ENCODE measurements at regions not wholly inside any gene's neighbourhood (a gene's known extent, or its start where the extent isn't known, plus 50 kb on each side); places are given as distances from the start of the nearest gene placed in this dataset.
A peak's percentile ranks its signal among the peaks of the same experiment; 100 is the strongest.
"Not testable (repeated sequence)": the region's sequence is repeated elsewhere in the genome, so short reads cannot be mapped to it uniquely, and the experiment has no call there.

DNA sequence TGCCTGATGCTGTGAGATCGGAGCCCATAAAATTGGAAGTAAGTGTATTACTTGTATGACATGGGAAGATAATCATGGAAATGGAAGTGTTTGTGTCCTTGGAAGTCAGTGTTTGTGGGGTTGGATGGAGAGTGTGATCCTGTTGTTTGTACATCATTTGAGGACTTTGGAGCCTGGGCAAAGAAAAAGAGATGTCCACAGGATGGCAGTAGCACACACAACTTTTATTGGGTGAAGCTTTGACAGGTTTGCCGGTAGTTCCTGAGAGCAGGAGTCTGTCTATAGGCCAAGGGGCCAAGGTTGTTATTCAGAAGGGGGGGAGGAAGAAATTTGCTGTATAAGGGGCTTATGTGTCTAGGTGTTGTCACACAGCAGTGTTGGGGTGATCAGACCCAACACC is 533.3 kb downstream of the RPIA start:
- not testable (repeated sequence) for H3K4me3 ChIP-seq (replicated peaks; ENCODE audit: insufficient read depth, low read length); H3K27ac ChIP-seq (replicated peaks); DNase-seq (ENCODE audit: low read depth in 1 of 2, low spot score in 1 of 2); H3K27me3 ChIP-seq (ENCODE audit: insufficient read depth, poor library complexity, severe bottlenecking)

DNA sequence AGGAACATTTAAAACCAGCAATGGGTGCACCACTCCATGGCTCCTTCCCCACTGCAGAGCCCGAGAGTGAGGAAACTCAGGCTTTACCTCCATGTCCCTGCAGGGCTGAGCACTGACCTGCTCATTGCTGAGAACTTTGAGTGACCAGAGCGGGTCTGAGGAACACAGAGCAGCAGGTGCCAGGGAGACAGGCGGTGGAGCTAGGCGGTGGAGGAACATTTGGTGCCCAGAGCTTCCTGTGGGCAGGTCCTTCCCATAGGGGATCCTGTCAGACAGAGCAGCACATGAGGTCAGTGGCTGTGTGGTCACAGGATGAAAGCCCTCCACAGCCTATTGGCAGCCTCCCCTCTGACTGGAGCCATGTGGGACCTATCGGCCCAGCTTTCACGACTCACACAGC is 538.5 kb downstream of the RPIA start:
- H3K27ac ChIP-seq (replicated peaks); H3K27me3 ChIP-seq (ENCODE audit: insufficient read depth, poor library complexity, severe bottlenecking); H3K4me3 ChIP-seq (replicated peaks; ENCODE audit: insufficient read depth, low read length); DNase-seq (ENCODE audit: low read depth in 1 of 2, low spot score in 1 of 2): not testable (repeated sequence)

DNA sequence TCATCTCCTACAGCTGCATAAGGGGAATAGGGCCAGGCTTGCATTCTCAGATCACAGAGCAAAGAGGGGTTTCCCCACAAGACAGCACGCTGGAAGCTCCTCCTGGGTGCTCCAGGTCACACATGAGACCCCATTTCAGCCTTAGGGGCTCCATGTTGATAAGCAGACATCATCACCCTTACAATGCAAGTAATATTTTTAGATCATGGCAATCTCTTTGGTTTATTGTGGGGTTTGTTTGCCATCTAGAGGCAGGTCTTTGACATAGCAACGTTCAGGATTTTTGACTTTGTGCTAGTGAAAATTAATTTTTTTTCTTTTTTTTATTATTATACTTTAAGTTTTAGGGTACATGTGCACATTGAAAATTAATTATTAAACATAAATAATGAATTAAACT is 539.8 kb downstream of the RPIA start:
- H3K27ac ChIP-seq (replicated peaks); H3K4me3 ChIP-seq (replicated peaks; ENCODE audit: insufficient read depth, low read length); H3K27me3 ChIP-seq (ENCODE audit: insufficient read depth, poor library complexity, severe bottlenecking); DNase-seq (ENCODE audit: low read depth in 1 of 2, low spot score in 1 of 2): not testable (repeated sequence)

DNA sequence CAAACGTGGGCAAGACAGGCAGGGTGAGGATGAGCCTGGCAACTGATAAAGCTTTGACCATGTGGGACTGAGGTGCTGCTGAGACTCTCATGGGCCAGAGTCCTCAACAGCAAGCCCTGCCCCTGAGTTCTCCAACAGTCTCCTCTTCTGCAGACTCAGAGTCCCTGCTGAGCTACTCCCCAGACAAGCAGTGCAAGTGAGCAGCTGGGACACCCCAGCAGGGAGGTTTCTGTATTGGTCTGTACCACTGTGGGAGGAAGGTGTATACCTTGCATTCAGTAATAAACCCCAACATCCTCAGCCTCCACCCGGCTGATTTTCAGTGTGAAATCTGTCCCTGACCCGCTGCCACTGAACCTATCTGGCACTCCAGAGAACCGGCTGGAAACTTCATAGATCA is 542.5 kb downstream of the RPIA start:
- not testable (repeated sequence) for H3K27ac ChIP-seq (replicated peaks); H3K27me3 ChIP-seq (ENCODE audit: insufficient read depth, poor library complexity, severe bottlenecking); H3K4me3 ChIP-seq (replicated peaks; ENCODE audit: insufficient read depth, low read length); DNase-seq (ENCODE audit: low read depth in 1 of 2, low spot score in 1 of 2)

DNA sequence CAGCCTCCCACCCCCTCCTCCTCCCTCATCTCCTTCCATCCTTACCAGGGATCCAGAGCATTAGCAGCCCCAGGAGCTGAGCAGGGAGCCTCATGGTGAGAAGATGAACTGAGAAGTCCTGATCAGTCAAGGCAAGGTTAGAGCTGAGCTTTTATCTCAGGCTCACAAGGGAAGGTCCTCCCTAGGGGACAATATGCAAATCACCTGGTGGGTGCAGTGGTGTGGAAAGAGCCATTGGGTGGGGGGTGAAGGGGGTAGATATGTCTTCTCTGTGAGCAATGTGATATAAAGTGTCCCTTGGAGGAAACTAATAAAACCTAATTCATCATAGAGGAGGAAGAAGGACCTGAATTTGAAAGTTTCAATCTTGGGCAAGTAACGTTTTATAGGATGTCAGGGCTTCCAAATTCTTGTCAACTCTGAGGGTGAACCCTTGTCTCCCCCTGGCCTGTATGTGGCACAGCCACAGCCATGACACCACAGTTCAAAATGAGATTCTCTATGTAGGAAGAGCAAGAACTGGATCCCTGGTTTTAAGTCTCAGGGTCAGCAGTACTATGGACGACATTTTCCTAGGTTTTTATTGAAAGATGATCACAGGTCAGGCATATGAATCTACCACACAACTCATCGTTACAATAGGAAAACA is 543.5 kb downstream of the RPIA start:
- not testable (repeated sequence) for DNase-seq (ENCODE audit: low read depth in 1 of 2, low spot score in 1 of 2); H3K27ac ChIP-seq (replicated peaks); H3K4me3 ChIP-seq (replicated peaks; ENCODE audit: insufficient read depth, low read length); H3K27me3 ChIP-seq (ENCODE audit: insufficient read depth, poor library complexity, severe bottlenecking)

DNA sequence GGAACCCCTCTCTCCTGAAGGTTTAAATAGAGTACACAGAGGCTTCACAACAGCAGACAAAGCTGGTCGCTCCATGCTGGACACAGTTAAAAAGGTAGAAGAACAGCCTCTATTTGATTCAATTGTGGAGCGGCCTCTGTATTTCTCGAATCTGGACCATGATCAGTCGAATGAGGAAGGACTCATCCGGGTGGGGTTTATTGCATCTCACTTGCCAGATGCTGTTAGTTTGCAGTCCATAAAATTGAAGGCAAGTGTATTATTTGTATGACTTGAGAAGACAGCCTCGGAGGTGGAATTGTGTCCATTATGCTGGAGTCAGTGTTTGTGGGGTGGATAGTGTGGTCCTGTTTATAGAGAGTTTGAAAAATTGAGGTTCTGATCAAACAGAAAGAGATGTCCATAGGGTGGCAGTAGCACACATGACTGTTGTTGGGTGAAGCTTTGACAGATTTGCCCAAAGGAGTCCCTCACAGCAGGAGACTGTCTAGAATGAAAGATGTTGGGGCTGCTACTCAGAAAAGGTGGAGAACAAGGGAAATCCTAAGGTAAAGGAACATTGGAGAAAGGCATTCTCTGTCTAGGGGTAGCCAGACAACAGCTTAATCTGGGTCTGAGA is 545.5 kb downstream of the RPIA start:
- not testable (repeated sequence) for H3K27ac ChIP-seq (replicated peaks); DNase-seq (ENCODE audit: low read depth in 1 of 2, low spot score in 1 of 2); H3K27me3 ChIP-seq (ENCODE audit: insufficient read depth, poor library complexity, severe bottlenecking); H3K4me3 ChIP-seq (replicated peaks; ENCODE audit: insufficient read depth, low read length)

DNA sequence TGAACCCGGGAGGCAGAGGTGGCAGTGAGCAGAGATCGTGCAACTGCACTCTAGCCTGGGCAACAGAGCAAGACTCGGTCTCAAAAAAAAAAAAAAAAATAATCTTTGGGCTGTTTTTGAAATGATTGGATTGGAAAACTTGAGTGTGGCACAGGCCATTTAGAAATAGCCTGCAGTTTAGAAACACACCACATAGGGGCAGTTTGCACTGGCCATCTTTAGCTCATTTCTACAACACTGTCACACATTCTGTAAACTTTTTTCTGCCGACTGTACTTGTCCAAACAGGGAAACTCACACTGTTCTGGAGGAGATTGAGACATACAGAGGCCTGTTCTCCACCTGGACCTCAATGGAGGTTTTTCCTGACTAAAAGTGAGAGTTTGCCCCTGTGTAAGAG is 546.3 kb downstream of the RPIA start:
- not testable (repeated sequence) for H3K27ac ChIP-seq (replicated peaks); H3K4me3 ChIP-seq (replicated peaks; ENCODE audit: insufficient read depth, low read length); DNase-seq (ENCODE audit: low read depth in 1 of 2, low spot score in 1 of 2); H3K27me3 ChIP-seq (ENCODE audit: insufficient read depth, poor library complexity, severe bottlenecking)

DNA sequence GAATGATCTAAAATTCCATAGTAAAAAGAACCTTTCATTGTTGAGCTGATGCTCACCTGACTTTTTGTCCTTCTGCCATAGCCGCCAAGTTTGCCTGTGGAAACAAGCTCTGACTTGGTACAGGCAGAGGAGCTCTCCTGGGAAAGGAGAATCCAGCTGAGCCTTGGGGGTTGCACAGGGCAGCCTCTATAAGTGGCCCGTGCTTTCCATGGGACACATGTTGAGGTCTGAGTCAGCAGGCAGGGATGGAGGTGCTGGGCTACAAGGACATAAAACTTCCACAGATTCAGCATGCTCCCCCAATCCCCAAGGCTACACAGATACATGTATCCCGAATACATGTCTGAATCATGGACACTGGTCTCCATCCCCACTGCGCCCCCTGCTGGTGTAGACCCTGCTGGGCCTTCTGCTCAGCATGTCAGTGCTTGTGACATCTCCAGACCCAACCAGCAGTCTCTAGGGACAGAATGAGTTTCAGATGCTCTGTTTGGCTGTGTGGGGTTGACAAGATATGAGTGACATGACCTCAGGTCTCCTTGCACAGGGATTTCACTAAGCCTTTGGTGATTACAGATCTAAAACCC is 551.7 kb downstream of the RPIA start:
- H3K27me3 ChIP-seq (ENCODE audit: insufficient read depth, poor library complexity, severe bottlenecking); H3K27ac ChIP-seq (replicated peaks); DNase-seq (ENCODE audit: low read depth in 1 of 2, low spot score in 1 of 2); H3K4me3 ChIP-seq (replicated peaks; ENCODE audit: insufficient read depth, low read length): not testable (repeated sequence)
- TF ChIP-seq, protein P1, sequence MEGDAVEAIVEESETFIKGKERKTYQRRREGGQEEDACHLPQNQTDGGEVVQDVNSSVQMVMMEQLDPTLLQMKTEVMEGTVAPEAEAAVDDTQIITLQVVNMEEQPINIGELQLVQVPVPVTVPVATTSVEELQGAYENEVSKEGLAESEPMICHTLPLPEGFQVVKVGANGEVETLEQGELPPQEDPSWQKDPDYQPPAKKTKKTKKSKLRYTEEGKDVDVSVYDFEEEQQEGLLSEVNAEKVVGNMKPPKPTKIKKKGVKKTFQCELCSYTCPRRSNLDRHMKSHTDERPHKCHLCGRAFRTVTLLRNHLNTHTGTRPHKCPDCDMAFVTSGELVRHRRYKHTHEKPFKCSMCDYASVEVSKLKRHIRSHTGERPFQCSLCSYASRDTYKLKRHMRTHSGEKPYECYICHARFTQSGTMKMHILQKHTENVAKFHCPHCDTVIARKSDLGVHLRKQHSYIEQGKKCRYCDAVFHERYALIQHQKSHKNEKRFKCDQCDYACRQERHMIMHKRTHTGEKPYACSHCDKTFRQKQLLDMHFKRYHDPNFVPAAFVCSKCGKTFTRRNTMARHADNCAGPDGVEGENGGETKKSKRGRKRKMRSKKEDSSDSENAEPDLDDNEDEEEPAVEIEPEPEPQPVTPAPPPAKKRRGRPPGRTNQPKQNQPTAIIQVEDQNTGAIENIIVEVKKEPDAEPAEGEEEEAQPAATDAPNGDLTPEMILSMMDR (IDR thresholded peaks at IDR 0.05; ENCODE audit: insufficient read depth, low read length): peak; percentile 7

DNA sequence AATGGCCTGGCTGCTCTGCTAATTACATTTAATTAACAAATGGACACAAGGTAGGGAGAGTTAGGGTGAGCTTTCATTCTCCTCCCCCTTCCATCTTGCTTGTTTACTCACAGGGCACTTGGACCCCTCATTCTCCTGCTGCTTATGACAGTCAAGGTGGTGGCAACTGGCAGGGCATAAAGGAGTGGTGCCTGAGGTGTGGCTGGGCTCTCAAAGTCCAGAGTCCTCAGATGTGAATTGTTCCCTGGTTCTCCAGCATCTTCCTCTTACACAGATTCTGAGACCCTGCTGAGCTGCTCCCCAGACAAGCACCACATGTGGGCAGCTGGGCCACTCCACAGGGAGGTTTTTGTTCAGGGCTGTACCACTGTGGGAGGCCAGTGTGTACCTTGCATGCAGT is 552.9 kb downstream of the RPIA start:
- DNase-seq (ENCODE audit: low read depth in 1 of 2, low spot score in 1 of 2); H3K4me3 ChIP-seq (replicated peaks; ENCODE audit: insufficient read depth, low read length); H3K27me3 ChIP-seq (ENCODE audit: insufficient read depth, poor library complexity, severe bottlenecking); H3K27ac ChIP-seq (replicated peaks): not testable (repeated sequence)

DNA sequence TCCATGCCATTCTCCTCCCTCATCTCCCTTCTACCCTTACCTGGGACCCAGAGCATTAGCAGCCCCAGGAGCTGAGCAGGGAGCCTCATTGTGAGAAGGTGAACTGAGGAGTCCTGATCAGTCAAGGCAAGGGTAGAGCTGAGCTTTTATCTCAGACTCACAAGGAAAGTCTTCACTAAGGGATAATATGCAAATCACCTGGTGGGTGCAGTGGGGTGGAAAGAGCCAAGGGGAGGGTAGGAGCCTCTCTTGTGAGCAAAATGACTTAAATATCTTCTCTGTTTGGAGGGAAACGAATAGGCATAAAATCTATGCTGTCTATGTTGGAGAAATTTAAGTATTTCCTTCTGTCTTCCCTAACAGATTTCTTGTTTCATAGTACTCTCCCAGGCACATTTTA is 554.0 kb downstream of the RPIA start:
- H3K27ac ChIP-seq (replicated peaks); H3K27me3 ChIP-seq (ENCODE audit: insufficient read depth, poor library complexity, severe bottlenecking); H3K4me3 ChIP-seq (replicated peaks; ENCODE audit: insufficient read depth, low read length); DNase-seq (ENCODE audit: low read depth in 1 of 2, low spot score in 1 of 2): not testable (repeated sequence)

DNA sequence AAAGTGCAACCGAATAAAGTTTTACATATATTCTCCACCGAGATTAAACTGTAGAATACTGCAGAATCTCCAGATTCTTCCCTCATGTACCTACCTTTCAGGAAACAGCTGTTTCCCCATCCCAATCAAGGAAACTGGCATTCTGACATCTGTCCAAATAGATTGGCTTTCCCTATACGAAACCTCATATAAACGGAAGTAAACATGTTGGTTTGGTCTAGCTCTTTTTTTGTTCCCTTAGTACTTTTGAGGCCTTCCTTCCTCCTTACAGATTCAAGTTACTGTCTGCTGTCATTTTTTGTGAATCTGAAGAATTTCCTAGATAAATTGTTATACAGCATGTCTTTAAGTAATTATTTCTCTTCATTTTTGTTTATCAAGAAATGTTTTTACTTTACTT is 554.6 kb downstream of the RPIA start:
- not testable (repeated sequence) for H3K27ac ChIP-seq (replicated peaks); H3K27me3 ChIP-seq (ENCODE audit: insufficient read depth, poor library complexity, severe bottlenecking); H3K4me3 ChIP-seq (replicated peaks; ENCODE audit: insufficient read depth, low read length)
- DNase-seq (ENCODE audit: low read depth in 1 of 2, low spot score in 1 of 2): peak in 1 of 2 experiments; percentile 2

DNA sequence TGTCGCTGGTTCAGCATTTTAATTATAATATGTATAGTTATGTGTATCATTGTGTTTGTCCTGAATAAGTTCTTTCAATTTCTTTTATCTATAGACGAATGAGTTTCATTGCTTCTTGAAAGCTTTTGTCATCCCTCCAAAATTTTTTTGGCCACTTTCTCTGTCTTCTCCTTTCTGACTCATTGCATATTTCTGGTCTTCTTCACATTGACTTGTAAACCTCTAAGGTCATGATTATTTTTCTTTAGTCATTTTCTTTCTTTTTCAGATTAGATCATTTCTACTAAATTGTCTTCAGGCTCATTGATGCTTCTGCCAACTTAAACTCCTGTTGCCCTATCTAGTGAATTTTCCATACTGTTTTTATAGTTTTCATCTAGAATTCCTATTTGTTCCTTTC is 555.1 kb downstream of the RPIA start:
- H3K27me3 ChIP-seq (ENCODE audit: insufficient read depth, poor library complexity, severe bottlenecking); H3K27ac ChIP-seq (replicated peaks); H3K4me3 ChIP-seq (replicated peaks; ENCODE audit: insufficient read depth, low read length); DNase-seq (ENCODE audit: low read depth in 1 of 2, low spot score in 1 of 2): not testable (repeated sequence)

DNA sequence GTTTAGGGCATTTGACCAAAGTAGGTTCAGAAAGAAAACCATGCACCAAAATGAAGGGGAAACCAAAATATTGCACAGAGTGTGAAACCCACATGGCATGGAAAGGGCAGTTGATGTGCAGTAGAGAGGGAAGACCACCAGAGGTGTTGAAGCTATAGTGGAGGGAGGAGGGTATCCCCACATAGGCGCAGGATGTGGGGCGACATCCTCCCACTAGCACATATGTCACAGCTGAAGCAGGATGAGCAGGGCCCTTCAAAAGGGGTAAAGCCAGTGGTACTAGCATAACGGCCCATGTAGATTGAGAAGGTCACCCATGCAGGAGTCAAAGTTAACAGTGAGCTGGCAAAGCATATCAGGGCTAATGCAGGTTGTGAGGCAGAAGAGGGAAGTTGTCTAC is 563.5 kb downstream of the RPIA start:
- H3K27ac ChIP-seq (replicated peaks); DNase-seq (ENCODE audit: low read depth in 1 of 2, low spot score in 1 of 2); H3K4me3 ChIP-seq (replicated peaks; ENCODE audit: insufficient read depth, low read length); H3K27me3 ChIP-seq (ENCODE audit: insufficient read depth, poor library complexity, severe bottlenecking): not testable (repeated sequence)

DNA sequence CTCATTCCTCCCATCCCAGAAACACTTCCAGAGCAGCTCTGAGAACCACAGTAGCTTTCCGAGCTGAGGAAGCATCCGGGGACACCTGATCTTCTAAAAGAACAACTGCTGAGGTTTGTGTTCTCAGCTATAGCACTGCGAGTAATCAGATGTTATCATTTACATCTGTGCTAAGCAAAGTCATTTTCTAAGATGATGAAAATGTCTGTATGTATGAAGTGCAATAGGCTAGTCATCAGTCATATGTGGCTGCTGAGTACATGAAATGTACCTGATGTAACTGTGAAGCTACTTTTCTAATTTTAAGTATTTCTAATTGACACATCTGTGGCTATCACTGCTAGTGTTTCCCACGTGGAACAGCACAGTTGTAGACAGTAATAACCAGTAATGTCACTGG is 582.0 kb downstream of the RPIA start:
- not testable (repeated sequence) for H3K4me3 ChIP-seq (replicated peaks; ENCODE audit: insufficient read depth, low read length); DNase-seq (ENCODE audit: low read depth in 1 of 2, low spot score in 1 of 2); H3K27me3 ChIP-seq (ENCODE audit: insufficient read depth, poor library complexity, severe bottlenecking); H3K27ac ChIP-seq (replicated peaks)

Measured in HL-60 (cell line).